GM19395 (cell line): ENCODE measurements at regions not wholly inside any gene's neighbourhood (a gene's known extent, or its start where the extent isn't known, plus 50 kb on each side); places are given as distances from the start of the nearest gene placed in this dataset.

Experiments used
- ATAC-seq: cut with Tn5 transposase; IDR thresholded peaks from one replicate; pipeline ENCODE4 v1.9.1; 2021; ENCODE audit warnings: mild to moderate bottlenecking, moderate library complexity; ENCODE audit not compliant: unreplicated experiment

GRCh38 chr22:47394504-47395440, 632.3 kb downstream of the TBC1D22A start:
- no peak for ATAC-seq

GRCh38 chr22:47393191-47393590, 630.7 kb downstream of the TBC1D22A start:
- no peak for ATAC-seq

DNA sequence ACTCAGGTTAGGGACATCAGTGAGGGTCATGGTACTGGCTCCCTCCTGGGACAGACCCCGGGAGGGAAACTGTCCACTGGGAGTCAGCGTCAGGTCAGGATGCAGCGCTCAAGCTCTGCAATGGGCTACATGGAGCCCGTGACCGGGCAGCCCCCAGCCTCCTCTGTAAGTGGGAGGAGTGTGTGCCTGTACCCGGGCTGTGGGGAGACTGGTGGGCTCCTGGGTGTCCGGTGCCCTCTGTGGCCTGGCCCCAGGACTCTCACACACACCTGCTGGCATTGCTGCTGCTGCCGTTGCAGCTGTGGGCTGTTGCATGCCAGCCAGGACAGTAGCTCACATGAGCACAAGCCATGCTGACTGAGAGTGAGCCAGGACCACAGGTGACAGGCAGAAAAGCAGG, 630.3 kb downstream of the TBC1D22A start:
- no peak for ATAC-seq

DNA sequence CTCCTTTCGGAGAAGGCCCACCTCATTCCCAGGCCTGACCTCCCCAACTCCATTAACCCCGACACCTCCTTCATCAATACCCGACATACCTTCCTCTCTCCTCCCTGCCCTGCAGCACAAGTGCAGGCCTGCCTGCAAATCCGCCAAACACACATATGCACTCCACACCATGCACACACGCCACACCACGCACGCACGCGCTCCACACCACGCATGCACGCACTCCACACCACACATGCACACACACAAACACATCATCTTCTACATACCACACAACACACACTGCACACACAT, 629.6 kb downstream of the TBC1D22A start:
- ATAC-seq = no peak

GRCh38 chr22:47391169-47392053, 629.0 kb downstream of the TBC1D22A start:
- ATAC-seq = no peak

DNA sequence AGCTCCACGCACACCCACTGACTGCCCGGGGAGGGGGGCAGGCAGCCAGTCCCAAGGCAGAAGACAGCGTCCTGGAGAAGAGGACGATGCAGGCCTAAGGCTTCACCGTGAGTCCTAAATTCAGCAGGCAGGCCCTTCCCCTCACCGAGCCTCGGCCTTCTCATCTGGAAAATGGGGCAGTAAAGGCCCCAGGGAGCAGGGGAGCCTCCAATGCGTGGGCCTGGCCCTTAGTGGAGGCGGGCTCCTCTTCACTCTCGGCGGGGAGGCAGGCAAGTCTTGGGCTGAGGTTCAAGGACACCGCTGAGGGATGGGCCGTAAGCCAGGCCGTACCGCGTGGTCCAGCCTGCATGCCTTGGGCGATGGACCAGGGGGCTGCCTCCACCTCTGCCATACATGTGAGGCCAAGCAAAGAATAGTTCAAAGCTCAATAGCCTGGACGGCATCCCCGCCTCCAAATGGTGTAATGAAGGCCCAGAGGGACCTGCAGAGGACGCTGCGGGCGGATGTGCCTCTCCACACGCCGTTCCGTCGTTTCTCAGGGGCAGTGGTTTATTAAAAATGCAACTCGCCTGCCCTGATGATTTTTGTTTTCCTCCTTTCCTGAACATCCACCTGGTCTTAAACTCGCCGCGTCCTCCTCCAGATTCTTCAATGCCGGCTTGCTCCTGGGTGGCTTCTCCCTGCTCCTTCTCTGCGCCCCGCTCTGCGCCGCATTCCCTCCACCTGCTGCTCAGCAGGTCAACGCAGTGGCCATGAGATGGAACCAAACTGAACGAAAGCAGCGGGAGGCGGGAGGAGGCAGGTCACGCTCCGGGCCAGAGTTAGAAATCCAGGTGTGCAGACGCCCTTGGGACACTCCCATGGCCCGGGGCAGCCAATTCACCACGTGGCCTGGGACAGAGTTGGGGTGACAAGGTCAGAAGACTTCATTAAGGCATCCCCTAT, 627.8 kb downstream of the TBC1D22A start:
- ATAC-seq = no peak

- no peak for ATAC-seq
These were observed 626.8 kb downstream of the TBC1D22A start for GRCh38 chr22:47389201-47389600.

DNA sequence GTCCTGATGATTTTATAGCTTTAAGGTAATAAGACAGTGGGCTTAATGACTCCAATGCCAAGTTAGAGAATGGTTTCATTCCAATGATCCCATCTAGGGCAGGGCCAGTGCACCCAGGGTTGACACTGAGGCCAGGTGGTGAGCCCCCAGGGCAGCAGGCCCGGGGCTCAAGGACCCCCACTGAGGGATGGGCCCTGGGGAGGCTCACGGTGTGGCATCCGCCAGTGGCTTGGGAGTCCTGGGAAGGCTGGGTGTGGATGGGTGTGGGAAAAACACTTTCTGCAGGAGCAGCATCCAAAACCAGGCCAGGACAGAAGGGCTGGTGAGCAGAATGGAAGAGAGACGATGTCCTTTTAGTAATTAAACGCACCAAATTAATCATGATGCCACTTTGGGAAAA, 626.3 kb downstream of the TBC1D22A start:
- no peak for ATAC-seq

GRCh38 chr22:47388331-47388730, 625.9 kb downstream of the TBC1D22A start:
- no peak for ATAC-seq

DNA sequence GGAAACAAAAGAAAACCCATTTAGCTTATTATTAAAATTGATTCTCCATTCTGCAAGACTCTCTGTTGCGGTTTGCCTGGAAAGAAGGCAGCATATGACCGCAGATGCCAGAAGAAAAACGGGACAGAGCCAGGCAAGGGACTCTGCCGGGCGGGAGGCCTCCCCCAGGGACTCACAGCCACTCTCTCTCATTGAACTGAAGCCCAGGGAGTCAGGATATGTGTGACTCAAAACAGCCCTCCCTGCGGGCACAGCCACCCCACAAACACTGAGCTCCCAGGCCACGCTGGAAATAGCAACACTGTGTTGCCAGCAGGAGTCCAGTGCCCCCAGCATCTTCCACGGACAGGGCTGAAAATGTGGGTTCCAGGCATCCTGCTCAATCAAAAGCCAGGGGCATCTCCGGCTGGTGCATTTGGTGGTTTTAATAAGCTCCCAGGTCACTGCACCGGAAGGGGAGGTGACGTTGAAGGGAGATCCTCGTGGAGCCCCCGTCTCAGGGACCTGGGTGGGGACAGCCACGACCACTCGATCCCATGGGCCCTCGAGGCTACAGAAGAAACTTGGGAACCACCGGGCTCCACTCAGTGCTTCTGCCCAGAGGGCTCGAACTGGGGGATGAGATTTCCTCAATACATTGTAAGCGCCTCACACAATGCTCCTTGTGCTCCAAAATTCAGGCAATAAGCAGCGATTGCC, 624.5 kb downstream of the TBC1D22A start:
- no peak for ATAC-seq

DNA sequence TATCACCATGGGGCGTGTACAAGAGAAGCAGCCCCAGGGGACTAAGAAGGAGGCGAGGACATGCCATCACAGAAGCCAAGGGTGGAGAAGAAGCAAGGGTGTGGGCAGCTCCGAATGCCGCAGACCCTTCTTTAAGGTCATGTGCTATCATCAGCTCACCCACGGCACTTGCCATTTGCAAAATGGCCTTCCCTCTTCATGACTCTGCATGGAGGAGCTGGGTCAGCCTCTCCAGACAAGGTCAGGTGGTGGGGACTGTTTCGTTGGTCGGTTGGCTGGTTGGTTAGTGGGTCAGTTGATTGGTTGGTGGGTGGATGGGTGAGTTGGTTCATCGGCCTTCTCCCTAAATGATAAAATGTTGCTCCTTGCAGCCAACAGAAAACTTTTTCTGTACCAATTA, 622.5 kb downstream of the TBC1D22A start:
- ATAC-seq = no peak

DNA sequence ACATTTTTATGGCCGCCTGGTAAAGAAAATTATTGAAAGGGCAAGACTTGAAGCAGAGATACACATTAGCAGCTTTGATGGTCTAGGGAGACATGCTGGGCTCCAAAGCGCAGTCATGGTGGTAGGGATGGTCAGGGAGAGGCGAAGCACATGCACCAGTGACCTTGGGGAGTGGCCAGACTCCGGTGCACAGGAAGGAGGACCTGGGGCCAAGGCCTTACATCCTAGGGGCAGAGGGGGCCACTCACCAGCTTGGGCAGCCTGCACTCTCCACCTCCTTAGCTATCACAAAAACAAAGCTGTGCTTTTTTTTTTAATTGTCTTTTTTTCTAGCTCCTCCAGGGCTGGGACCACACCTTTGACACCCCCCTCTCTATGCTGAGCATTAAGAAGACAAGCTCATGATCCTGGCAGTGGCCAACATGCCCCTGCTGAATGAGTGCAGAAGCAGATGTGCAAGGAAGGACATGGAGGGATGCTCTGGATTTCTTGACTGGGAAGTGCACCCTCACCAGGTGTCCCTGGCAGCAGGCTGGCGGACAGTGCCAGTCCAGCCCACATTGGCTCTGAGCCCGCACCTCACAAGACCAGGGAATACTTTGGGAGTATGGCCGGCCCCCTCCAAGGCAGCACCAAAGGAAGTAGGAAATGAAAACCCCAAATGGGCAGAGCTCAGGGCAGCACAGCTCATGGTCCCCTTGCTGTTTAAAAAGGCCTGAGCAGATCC, 619.9 kb downstream of the TBC1D22A start:
- no peak for ATAC-seq

DNA sequence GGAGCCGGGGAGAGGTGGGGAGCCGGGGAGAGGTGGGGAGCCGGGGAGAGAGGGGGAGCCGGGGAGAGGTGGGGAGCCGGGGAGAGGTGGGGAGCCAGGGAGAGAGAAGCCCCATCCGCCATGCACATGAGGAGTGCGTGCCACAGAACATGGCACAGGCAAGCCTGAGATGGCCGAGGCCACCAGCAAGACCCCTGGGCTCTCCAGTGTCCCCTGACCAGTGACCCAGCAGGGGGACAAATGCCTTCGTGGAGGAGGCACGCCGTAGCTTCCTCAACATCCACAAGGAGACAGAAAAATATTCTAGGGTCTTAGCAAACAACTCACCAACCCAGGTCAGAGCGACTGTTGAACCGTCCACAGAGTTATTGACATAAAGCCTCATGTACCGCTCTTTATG, 618.8 kb downstream of the TBC1D22A start:
- ATAC-seq = no peak

DNA sequence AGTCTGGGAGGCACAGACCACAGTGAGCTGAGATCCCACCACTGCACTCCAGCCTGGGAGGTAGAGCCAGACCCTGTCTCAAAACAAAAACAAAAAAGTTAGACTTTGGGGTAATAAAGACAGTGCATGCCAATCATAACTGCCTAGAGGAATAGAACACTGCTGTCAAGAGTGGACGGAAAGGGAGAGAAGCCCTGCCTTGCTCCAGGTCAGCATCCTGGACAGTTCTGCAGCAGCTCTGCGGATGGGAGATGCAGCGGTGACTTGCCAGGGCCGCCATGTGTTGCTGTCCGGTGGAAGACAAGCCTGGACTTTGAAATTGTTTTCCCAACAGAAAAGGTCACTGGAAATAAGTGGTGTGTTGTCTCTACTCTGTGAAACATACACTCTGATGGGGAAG, 618.2 kb downstream of the TBC1D22A start:
- no peak for ATAC-seq

DNA sequence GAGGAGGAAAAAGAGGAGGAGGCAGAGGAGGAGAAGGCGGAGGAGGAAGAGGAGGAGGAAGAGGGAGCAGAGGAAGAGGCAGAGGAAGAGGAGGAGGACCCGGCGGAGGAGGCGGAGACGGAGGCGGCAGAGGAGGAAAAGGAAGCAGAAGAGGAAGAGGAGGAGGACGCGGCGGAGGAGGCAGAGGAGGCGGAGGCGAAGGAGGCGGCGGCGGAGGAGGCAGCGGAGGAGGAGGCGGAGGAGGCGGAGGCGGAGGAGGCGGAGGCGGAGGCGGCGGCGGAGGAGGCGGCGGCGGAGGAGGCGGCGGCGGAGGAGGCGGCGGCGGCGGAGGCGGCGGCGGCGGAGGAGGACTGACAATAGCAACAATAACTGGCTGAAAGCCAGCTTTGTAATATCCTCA, 616.6 kb downstream of the TBC1D22A start:
- no peak for ATAC-seq

- no peak for ATAC-seq
These were observed 615.6 kb downstream of the TBC1D22A start for GRCh38 chr22:47377926-47378560.

DNA sequence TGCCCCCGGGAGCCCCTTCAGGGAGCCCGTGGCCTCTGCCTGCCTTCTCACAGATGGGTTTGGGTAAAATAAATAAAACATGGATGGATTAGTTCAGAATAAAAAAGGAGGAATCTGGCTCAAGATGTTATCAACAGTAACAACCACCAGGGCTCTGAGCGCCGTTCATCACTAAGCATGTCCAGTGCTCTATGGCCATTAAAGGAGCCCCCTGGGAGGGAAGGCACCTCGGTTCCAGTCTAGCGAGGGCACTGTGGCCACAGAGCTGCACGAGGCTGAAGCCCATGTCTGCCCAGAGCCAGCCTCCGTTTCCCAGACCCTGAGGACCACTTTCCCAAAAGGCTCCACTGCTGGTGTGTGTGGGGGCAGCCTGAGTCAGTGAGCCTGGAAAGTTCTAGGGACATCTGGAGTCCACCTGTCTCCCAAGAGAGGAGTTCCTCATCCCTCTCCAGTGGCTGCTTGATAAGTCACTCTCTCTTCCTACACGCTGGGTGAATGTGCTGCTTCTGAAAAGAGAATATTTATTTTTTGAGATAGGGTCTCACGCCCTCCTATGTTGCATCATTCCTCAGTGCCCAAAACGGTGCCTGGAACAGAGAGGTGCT, 614.6 kb downstream of the TBC1D22A start:
- no peak for ATAC-seq

GRCh38 chr22:47376322-47376700, 613.9 kb downstream of the TBC1D22A start:
- ATAC-seq = no peak
